ENCODE measurements at regions not wholly inside any gene's neighbourhood (a gene's known extent, or its start where the extent isn't known, plus 50 kb on each side); places are given as distances from the start of the nearest gene placed in this dataset.

DNA sequence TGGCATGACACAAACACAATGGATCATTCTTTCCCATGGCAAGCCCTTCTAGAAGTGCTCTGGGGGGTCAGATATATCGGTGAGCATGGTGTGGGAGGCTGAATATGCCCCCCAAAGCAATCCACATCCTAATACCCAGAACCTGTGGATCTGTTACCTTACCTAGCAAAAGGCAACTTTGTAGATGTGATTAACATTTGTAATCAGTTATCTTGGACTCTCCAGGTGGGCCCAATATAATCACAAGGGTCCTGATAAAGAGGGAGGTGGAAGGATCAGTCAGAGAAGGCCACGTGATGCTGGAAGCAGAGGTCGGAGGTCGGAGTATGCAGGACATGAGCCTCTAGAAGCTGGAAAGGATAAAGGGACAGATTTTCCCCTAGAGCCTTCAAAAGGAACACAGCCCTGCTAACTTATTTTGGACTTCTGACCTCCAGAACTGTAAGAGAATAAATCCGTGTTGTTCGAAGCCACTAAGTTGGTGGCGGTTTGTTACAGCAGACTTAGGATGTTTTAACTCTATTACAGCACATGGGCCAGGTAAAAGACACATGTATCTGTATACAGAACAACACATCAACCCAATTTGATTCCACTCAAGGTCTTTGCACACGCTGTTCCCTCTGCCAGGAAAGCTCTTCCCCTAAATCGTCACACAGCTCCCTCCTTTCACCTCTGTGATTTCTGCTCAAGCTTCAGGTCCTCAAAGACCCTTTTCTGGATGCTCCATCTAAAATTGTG, 115.3 kb downstream of the NOG start:
- Histone ChIP-seq H3K56ac (replicated peaks; ENCODE audit: insufficient read length, low read depth, low read length) (no peak overlapping the region), H3K18ac (ENCODE audit: extremely low read depth, low read length) (no peak overlapping the region), H3K4me2 (ENCODE audit: insufficient read depth in 1 of 2, low read depth in 2 of 2, low read length in 2 of 2) (peak overlapping the region in 1 of 2 experiments; percentile 37; a peak in 1 of 4 replicates), H2BK5ac (ENCODE audit: low read depth, low read length) (no peak overlapping the region), H3K4ac (replicated peaks; ENCODE audit: insufficient read length, low read depth, low read length) (no peak overlapping the region), H3K14ac (ENCODE audit: insufficient read length) (no peak overlapping the region), H3K27ac (ENCODE audit: low read depth, low read length) (no peak overlapping the region), H4K8ac (ENCODE audit: extremely low read depth, insufficient read depth, low read length) (no peak overlapping the region), H3K9ac (replicated peaks in 1 of 4; ENCODE audit: extremely low read depth in 1 of 4, low read depth in 3 of 4, low read length in 3 of 4) (no peak overlapping the region), H3K27me3 (replicated peaks in 1 of 4; ENCODE audit: control insufficient read depth in 3 of 4, extremely low read depth in 1 of 4, insufficient read depth in 3 of 4, low read length in 3 of 4) (no peaks in the 10 kb centered on the region; a peak in 1 of 7 replicates), H2BK15ac (ENCODE audit: low read length) (0 out of 2 replicates have a peak overlapping the region, but pooled peaks have one; percentile 18), H3K4me3 (ENCODE audit: extremely low read depth in 1 of 4, insufficient read depth in 2 of 4, low read depth in 3 of 4, low read length in 4 of 4) (no peak overlapping the region), H3K9me3 (ENCODE audit: insufficient read depth in 2 of 2, low read depth in 1 of 2, low read length in 1 of 2) (no peaks in the 10 kb centered on the region), H2AFZ (ENCODE audit: low read length) (no peak overlapping the region), H3K23me2 (ENCODE audit: low read depth, low read length) (no peaks in the 10 kb centered on the region), H3K4me1 (replicated peaks in 1 of 4; ENCODE audit: control insufficient read depth in 3 of 4, insufficient read depth in 4 of 4, low read length in 3 of 4) (peaks cover 0 to 12% (median 4%) of the 10 kb centered on the region in 4 experiments; a peak in 2 of 7 replicates), H2BK12ac (ENCODE audit: low read depth, low read length) (peak overlapping the region; percentile 68; the same call in 1 of the 2 replicates), H3K23ac (ENCODE audit: insufficient read length) (no peak overlapping the region), H3K79me1 (ENCODE audit: low read depth, low read length) (no peaks in the 10 kb centered on the region), H3K79me2 (ENCODE audit: control insufficient read depth in 1 of 2, insufficient read depth in 2 of 2, low read length in 2 of 2) (no peaks in the 10 kb centered on the region), H4K5ac (ENCODE audit: insufficient read length, low read depth, low read length) (no peak overlapping the region), H3K36me3 (ENCODE audit: control insufficient read depth in 2 of 4, insufficient read depth in 4 of 4, low read length in 3 of 4) (no peaks in the 10 kb centered on the region), H4K91ac (replicated peaks; ENCODE audit: insufficient read length, low read length) (no peak overlapping the region), H4K20me1 (replicated peaks in 1 of 2; ENCODE audit: control insufficient read depth in 1 of 2, insufficient read depth in 2 of 2, low read length in 2 of 2) (no peaks in the 10 kb centered on the region), H2BK120ac (replicated peaks; ENCODE audit: low read depth, low read length) (no peak overlapping the region), H2AK5ac (ENCODE audit: low read depth, low read length) (no peak overlapping the region), H2BK20ac (ENCODE audit: low read length) (peak overlapping the region; percentile 25; the same call in 1 of the 2 replicates)
- ChIA-PET CTCF (ENCODE audit: partially characterized antibody) (interaction anchor here (0.9 to 4.7 kb wide), 8 partner anchors 7 to 209 kb away, joined by 3 to 32 read pairs (median 4); no protein-coding TSS in a partner anchor), POLR2A (ENCODE audit: partially characterized antibody) (interaction anchor here (0.8 kb wide), 1 partner anchor 71 kb away, joined by 3 read pairs; no protein-coding TSS in a partner anchor)
- FAIRE-seq, result no peak
- WGBS, 2 experiments (ENCODE audit: extremely low coverage in 1 of 2, insufficient coverage in 1 of 2, insufficient read length in 1 of 2, insufficient replicate concordance in 2 of 2, low coverage in 1 of 2, low lambda C conversion rate in 2 of 2, missing lambda C conversion rate in 1 of 2), result 84% methylated on average over 9 of the region's 9 CpGs; no CpG with 5 or more reads in 1 of the 2 experiments
- DNase-seq (ENCODE audit: low read depth in 1 of 2, low spot score in 2 of 2), result no peak
- TF ChIP-seq, protein P1, sequence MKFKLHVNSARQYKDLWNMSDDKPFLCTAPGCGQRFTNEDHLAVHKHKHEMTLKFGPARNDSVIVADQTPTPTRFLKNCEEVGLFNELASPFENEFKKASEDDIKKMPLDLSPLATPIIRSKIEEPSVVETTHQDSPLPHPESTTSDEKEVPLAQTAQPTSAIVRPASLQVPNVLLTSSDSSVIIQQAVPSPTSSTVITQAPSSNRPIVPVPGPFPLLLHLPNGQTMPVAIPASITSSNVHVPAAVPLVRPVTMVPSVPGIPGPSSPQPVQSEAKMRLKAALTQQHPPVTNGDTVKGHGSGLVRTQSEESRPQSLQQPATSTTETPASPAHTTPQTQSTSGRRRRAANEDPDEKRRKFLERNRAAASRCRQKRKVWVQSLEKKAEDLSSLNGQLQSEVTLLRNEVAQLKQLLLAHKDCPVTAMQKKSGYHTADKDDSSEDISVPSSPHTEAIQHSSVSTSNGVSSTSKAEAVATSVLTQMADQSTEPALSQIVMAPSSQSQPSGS (IDR thresholded peaks at IDR 0.05; ENCODE audit: low read length), result no peak
- TF ChIP-seq POLR2AphosphoS5 (IDR thresholded peaks at IDR 0.05; ENCODE audit: low read depth, low read length) (no peak), RFX5 (IDR thresholded peaks at IDR 0.05; ENCODE audit: borderline replicate concordance, low read depth, low read length) (no peak), POU5F1 (IDR thresholded peaks at IDR 0.05; ENCODE audit: low read depth, low read length) (no peak), KDM5A (IDR thresholded peaks at IDR 0.05; ENCODE audit: low read length) (no peak), SIX5 (IDR thresholded peaks at IDR 0.05; ENCODE audit: low read depth, low read length) (no peak)
